ENCODE measurements at regions not wholly inside any gene's neighbourhood (a gene's known extent, or its start where the extent isn't known, plus 50 kb on each side); places are given as distances from the start of the nearest gene placed in this dataset.

GRCh38 chr2:160550048-160550447, 56.4 kb upstream of the RBMS1 start:
- Mint-ChIP-seq H3K27ac (no peak overlapping the region), H3K9me3 (no peaks in the 10 kb centered on the region), H3K36me3 (ENCODE audit: low read depth) (no peaks in the 10 kb centered on the region), H3K27me3 (ENCODE audit: low read depth) (peaks cover 4% of the 10 kb centered on the region), H3K4me3 (no peak overlapping the region), H3K4me1 (ENCODE audit: low read depth) (no peaks in the 10 kb centered on the region)
- no peak for DNase-seq (ENCODE audit: low spot score)

DNA sequence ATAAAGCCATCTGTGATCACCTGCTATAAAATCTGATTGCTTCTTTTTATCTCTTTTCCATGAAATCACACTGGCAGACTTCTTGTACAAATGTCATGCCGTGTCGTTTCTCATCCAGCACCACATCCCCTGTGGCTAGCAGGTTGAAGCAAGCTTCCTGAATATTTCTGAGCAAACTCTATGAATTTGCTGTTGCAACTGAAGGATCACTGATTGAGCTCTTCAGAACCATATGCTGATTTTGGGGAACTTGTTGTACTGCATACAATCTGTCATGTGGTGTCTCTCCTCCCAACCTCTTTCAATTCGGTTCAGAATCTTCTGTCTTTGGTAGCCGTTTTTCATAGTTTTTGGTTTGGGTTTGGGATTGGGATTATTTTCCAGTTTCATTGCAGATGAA, 57.7 kb upstream of the RBMS1 start:
- Mint-ChIP-seq H3K9me3 (no peaks in the 10 kb centered on the region), H3K27ac (no peak overlapping the region), H3K4me3 (no peak overlapping the region), H3K36me3 (ENCODE audit: low read depth) (no peaks in the 10 kb centered on the region), H3K4me1 (ENCODE audit: low read depth) (no peaks in the 10 kb centered on the region), H3K27me3 (ENCODE audit: low read depth) (peaks cover 4% of the 10 kb centered on the region)
- no peak for DNase-seq (ENCODE audit: low spot score)

- Mint-ChIP-seq H3K4me1 (ENCODE audit: low read depth) (no peaks in the 10 kb centered on the region), H3K36me3 (ENCODE audit: low read depth) (no peaks in the 10 kb centered on the region), H3K27me3 (ENCODE audit: low read depth) (peaks cover 4% of the 10 kb centered on the region), H3K4me3 (no peak overlapping the region), H3K27ac (no peak overlapping the region), H3K9me3 (no peaks in the 10 kb centered on the region)
- DNase-seq (ENCODE audit: low spot score), result no peak
Measured at GRCh38 chr2:160555420-160556071, 61.9 kb upstream of the RBMS1 start.

DNA sequence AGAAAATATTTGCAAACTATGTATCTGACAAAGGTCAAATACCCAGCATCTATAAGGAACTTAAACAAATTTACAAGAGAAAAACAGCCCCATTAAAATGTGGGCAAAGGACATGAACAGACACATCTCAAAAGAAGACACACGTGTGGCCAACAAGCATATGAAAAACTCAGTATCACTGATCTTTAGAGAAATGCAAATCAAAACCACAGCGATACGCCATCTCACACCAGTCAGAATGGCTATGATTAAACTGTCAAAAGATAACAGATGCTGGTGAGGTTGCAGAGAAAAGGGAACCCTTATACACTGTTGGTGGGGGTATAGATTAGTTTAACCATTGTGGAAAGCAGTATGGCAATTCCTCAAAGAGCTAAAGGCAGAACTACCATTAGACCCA, 64.3 kb upstream of the RBMS1 start:
- no peaks in the 10 kb centered on the region for H3K4me1 Mint-ChIP-seq (ENCODE audit: low read depth)
- no peaks in the 10 kb centered on the region for H3K36me3 Mint-ChIP-seq (ENCODE audit: low read depth)
- H3K4me3 Mint-ChIP-seq, result no peak overlapping the region
- DNase-seq (ENCODE audit: low spot score), result no peak
- H3K27ac Mint-ChIP-seq, result no peak overlapping the region
- H3K9me3 Mint-ChIP-seq, result no peaks in the 10 kb centered on the region
- no peaks in the 10 kb centered on the region for H3K27me3 Mint-ChIP-seq (ENCODE audit: low read depth)

DNA sequence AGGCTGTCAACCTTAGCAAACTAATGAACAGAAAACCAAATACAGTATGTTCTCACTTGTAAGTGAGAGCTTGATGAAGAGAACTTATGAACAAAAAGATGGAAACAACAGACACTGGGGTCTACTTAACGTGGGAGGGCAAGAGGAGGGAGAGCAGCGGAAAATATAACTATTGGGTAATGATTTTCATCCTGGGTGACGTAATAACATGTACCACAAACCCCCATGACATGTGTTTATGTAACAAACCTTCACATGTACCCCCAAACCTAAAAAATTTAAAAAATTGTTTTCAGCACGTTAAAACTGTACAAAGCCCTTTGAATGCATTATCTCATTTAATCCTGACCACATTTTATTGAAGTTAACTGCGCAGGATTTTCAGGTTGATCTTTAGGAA, 64.9 kb upstream of the RBMS1 start:
- DNase-seq (ENCODE audit: low spot score), result no peak
- H3K36me3 Mint-ChIP-seq (ENCODE audit: low read depth), result no peaks in the 10 kb centered on the region
- H3K4me1 Mint-ChIP-seq (ENCODE audit: low read depth), result no peaks in the 10 kb centered on the region
- no peaks in the 10 kb centered on the region for H3K27me3 Mint-ChIP-seq (ENCODE audit: low read depth)
- H3K27ac Mint-ChIP-seq, result no peak overlapping the region
- no peaks in the 10 kb centered on the region for H3K9me3 Mint-ChIP-seq
- H3K4me3 Mint-ChIP-seq, result no peak overlapping the region

- no peak for DNase-seq (ENCODE audit: low spot score)
- no peak overlapping the region for H3K4me3 Mint-ChIP-seq
- H3K9me3 Mint-ChIP-seq, result no peaks in the 10 kb centered on the region
- H3K27me3 Mint-ChIP-seq (ENCODE audit: low read depth), result no peaks in the 10 kb centered on the region
- no peaks in the 10 kb centered on the region for H3K4me1 Mint-ChIP-seq (ENCODE audit: low read depth)
- no peak overlapping the region for H3K27ac Mint-ChIP-seq
- H3K36me3 Mint-ChIP-seq (ENCODE audit: low read depth), result no peaks in the 10 kb centered on the region
Measured at GRCh38 chr2:160561551-160562295, 68.1 kb upstream of the RBMS1 start.

DNA sequence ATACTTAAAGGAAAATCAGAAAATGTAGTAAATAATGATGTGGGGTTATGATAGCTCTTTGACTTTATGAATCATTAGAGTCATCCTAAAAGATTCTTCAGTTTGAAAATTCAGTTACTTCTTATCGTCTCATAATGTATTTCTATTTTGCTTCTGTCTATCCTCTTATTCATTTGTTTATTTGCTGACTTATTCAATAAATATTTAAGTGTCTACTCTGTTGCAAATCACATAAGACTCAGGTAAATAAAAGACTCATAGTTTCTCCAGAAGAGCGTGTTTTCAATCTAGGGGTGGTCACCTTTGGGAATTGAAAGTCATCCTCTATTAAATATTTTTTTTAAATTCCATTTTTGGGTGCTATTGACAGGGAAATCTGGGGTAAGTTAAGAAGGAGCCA, 69.1 kb upstream of the RBMS1 start:
- no peaks in the 10 kb centered on the region for H3K27me3 Mint-ChIP-seq (ENCODE audit: low read depth)
- no peaks in the 10 kb centered on the region for H3K4me1 Mint-ChIP-seq (ENCODE audit: low read depth)

GRCh38 chr2:160564591-160564990, 71.0 kb upstream of the RBMS1 start:
- Mint-ChIP-seq H3K4me3 (no peak overlapping the region), H3K36me3 (ENCODE audit: low read depth) (no peaks in the 10 kb centered on the region), H3K27me3 (ENCODE audit: low read depth) (peaks cover 3% of the 10 kb centered on the region), H3K4me1 (ENCODE audit: low read depth) (no peaks in the 10 kb centered on the region), H3K9me3 (peaks cover 4% of the 10 kb centered on the region), H3K27ac (no peak overlapping the region)
- no peak for DNase-seq (ENCODE audit: low spot score)

More for the DNA sequence above, 69.1 kb upstream of the RBMS1 start:
- H3K36me3 Mint-ChIP-seq (ENCODE audit: low read depth), result no peaks in the 10 kb centered on the region
- no peak overlapping the region for H3K27ac Mint-ChIP-seq
- H3K4me3 Mint-ChIP-seq, result no peak overlapping the region
- DNase-seq (ENCODE audit: low spot score), result no peak
- no peaks in the 10 kb centered on the region for H3K9me3 Mint-ChIP-seq

- DNase-seq (ENCODE audit: low spot score), result no peak
- peaks cover 3% of the 10 kb centered on the region for H3K27me3 Mint-ChIP-seq (ENCODE audit: low read depth)
- peaks cover 4% of the 10 kb centered on the region for H3K9me3 Mint-ChIP-seq
Measured at GRCh38 chr2:160565099-160565845, 71.7 kb upstream of the RBMS1 start.

DNA sequence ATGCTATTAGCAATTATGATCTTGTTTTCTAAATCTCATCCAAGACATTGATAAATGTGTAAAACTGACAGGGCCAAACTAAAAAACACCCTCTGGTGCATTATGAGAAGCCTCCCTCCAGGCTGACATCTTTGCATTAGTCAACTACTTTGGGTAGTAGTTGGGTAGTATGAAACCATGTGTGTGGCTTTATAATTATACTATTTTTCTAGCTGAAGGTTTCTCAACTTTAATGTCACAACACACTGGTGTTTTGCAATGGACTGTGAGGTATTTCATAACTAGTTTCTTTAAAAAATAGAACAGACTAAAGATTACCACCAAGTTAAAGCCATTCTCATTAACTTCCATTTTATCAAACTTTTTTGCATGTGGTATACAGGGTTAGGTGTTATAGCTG, 73.1 kb upstream of the RBMS1 start:
- H3K4me1 Mint-ChIP-seq (ENCODE audit: low read depth), result no peaks in the 10 kb centered on the region
- DNase-seq (ENCODE audit: low spot score), result no peak
- no peaks in the 10 kb centered on the region for H3K36me3 Mint-ChIP-seq (ENCODE audit: low read depth)
- peaks cover 4% of the 10 kb centered on the region for H3K9me3 Mint-ChIP-seq
- no peak overlapping the region for H3K4me3 Mint-ChIP-seq
- H3K27ac Mint-ChIP-seq, result no peak overlapping the region
- peaks cover 3% of the 10 kb centered on the region for H3K27me3 Mint-ChIP-seq (ENCODE audit: low read depth)

More at GRCh38 chr2:160565099-160565845, 71.7 kb upstream of the RBMS1 start:
- Mint-ChIP-seq H3K4me1 (ENCODE audit: low read depth) (no peaks in the 10 kb centered on the region), H3K36me3 (ENCODE audit: low read depth) (no peaks in the 10 kb centered on the region), H3K27ac (no peak overlapping the region), H3K4me3 (no peak overlapping the region)

- Mint-ChIP-seq H3K36me3 (ENCODE audit: low read depth) (no peaks in the 10 kb centered on the region), H3K9me3 (peaks cover 4% of the 10 kb centered on the region), H3K4me1 (ENCODE audit: low read depth) (no peaks in the 10 kb centered on the region), H3K27ac (no peak overlapping the region), H3K4me3 (no peak overlapping the region), H3K27me3 (ENCODE audit: low read depth) (peaks cover 3% of the 10 kb centered on the region)
- DNase-seq (ENCODE audit: low spot score), result no peak
Measured at GRCh38 chr2:160568856-160569255, 75.2 kb upstream of the RBMS1 start.

DNA sequence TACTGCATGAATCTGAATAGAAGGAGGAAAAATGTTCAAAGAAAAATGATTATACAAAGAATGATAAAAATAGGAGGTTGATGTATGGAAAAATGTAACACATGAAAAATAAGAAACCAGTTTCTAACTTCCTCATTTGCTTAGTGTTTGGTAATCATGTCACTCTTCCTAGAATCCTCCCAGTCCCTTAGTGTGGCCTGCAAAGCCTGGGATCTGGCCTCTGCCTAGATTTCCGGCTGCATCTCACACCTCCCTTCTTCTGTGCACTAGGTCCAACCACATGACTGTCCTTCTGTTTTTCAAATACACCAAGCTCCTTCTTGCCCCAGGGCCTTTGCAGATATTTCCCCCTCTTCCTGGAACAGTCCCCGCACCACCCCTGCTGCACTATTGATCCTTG, 76.8 kb upstream of the RBMS1 start:
- no peak overlapping the region for H3K27ac Mint-ChIP-seq
- H3K4me1 Mint-ChIP-seq (ENCODE audit: low read depth), result no peaks in the 10 kb centered on the region
- H3K9me3 Mint-ChIP-seq, result peaks cover 4% of the 10 kb centered on the region
- no peak for DNase-seq (ENCODE audit: low spot score)
- H3K27me3 Mint-ChIP-seq (ENCODE audit: low read depth), result peaks cover 3% of the 10 kb centered on the region
- no peak overlapping the region for H3K4me3 Mint-ChIP-seq
- no peaks in the 10 kb centered on the region for H3K36me3 Mint-ChIP-seq (ENCODE audit: low read depth)

GRCh38 chr2:160574468-160575140, 81.0 kb upstream of the RBMS1 start:
- Mint-ChIP-seq H3K4me3 (no peak overlapping the region), H3K27me3 (ENCODE audit: low read depth) (no peaks in the 10 kb centered on the region)
- DNase-seq (ENCODE audit: low spot score), result no peak

GRCh38 chr2:160575368-160575767, 81.8 kb upstream of the RBMS1 start:
- H3K27me3 Mint-ChIP-seq (ENCODE audit: low read depth), result no peaks in the 10 kb centered on the region
- H3K27ac Mint-ChIP-seq, result no peak overlapping the region
- no peak overlapping the region for H3K4me3 Mint-ChIP-seq
- no peaks in the 10 kb centered on the region for H3K4me1 Mint-ChIP-seq (ENCODE audit: low read depth)
- H3K36me3 Mint-ChIP-seq (ENCODE audit: low read depth), result no peaks in the 10 kb centered on the region
- no peak for DNase-seq (ENCODE audit: low spot score)
- H3K9me3 Mint-ChIP-seq, result no peaks in the 10 kb centered on the region

More at GRCh38 chr2:160574468-160575140, 81.0 kb upstream of the RBMS1 start:
- Mint-ChIP-seq H3K27ac (no peak overlapping the region), H3K9me3 (no peaks in the 10 kb centered on the region), H3K36me3 (ENCODE audit: low read depth) (no peaks in the 10 kb centered on the region), H3K4me1 (ENCODE audit: low read depth) (no peaks in the 10 kb centered on the region)
